H1 (cell line): ENCODE measurements at regions not wholly inside any gene's neighbourhood (a gene's known extent, or its start where the extent isn't known, plus 50 kb on each side); places are given as distances from the start of the nearest gene placed in this dataset.

Experiments used
- CTCF ChIA-PET: fragments of 300-600 bp; sonication (Branson Sonifier 250); formaldehyde crosslinking; loops from one replicate; lab custom pipeline; 2021; ENCODE audit not compliant: partially characterized antibody; lab: Charles Lee
- POLR2A ChIA-PET: fragments of 300-600 bp; sonication (Branson Sonifier 250); formaldehyde crosslinking; loops from one replicate; lab custom pipeline; 2021; ENCODE audit warnings: inconsistent platforms; ENCODE audit not compliant: partially characterized antibody; lab: Charles Lee
- DNase-seq, 2 experiments: peaks; one replicate each; pipeline versions ENCODE4 v3.0.0 to v3.0.0-alpha.2; 2010 to 2022; ENCODE audit warnings: low spot score in 2 of 2, low read depth in 1 of 2, mixed read lengths in 1 of 2
- FAIRE-seq: peaks from 2 replicates; lab custom pipeline; 2011; peaks lifted over from hg19 to GRCh38; lab: Jason Lieb, UNC
- H2AFZ ChIP-seq: 2 replicates; pipeline ENCODE4 v1.8.1; 2012; ENCODE audit warnings: low read length, inconsistent platforms
- H2AK5ac ChIP-seq: 2 replicates; pipeline ENCODE4 v1.6.1; 2013; ENCODE audit warnings: low read depth, low read length
- H2BK120ac ChIP-seq: replicated peaks from 2 replicates; pipeline ENCODE3; 2013; ENCODE audit warnings: low read depth, low read length, inconsistent platforms
- H2BK12ac ChIP-seq: 2 replicates; pipeline ENCODE4 v1.6.1; 2013; ENCODE audit warnings: low read depth, low read length
- H2BK15ac ChIP-seq: 2 replicates; pipeline ENCODE4 v1.6.1; 2013; ENCODE audit warnings: low read length
- H2BK20ac ChIP-seq: 2 replicates; pipeline ENCODE4 v1.6.1; 2013; ENCODE audit warnings: low read length
- H2BK5ac ChIP-seq: 2 replicates; pipeline ENCODE4 v1.6.1; 2013; ENCODE audit warnings: low read depth, low read length
- H3K14ac ChIP-seq: 2 replicates; pipeline ENCODE4 v1.6.1; 2013; ENCODE audit warnings: inconsistent platforms; ENCODE audit not compliant: insufficient read length
- H3K18ac ChIP-seq: 2 replicates; pipeline ENCODE4 v1.6.1; 2013; ENCODE audit warnings: low read length; ENCODE audit errors: extremely low read depth
- H3K23ac ChIP-seq: 2 replicates; pipeline ENCODE4 v1.6.1; 2013; ENCODE audit warnings: inconsistent platforms; ENCODE audit not compliant: insufficient read length
- H3K23me2 ChIP-seq: 2 replicates; pipeline ENCODE4 v1.6.1; 2013; ENCODE audit warnings: low read depth, low read length
- H3K27ac ChIP-seq: 2 replicates; pipeline ENCODE4 v1.6.1; 2011; ENCODE audit warnings: low read depth, low read length, inconsistent platforms
- H3K27me3 ChIP-seq, 4 experiments: replicated peaks in 1 of 4; 1 replicate in 1 of 4; 2 replicates in 3 of 4; pipeline versions ENCODE4 v1.6.1 to v1.8.1; 2011 to 2013; ENCODE audit warnings: low read length in 3 of 4, mild to moderate bottlenecking in 3 of 4, inconsistent platforms in 2 of 4, mixed read lengths in 2 of 4, moderate library complexity in 1 of 4; ENCODE audit not compliant: control insufficient read depth in 3 of 4, insufficient read depth in 3 of 4; ENCODE audit errors: extremely low read depth in 1 of 4
- H3K36me3 ChIP-seq, 4 experiments: 2 replicates each; pipeline versions ENCODE4 v1.6.1 to v1.8.1; 2011 to 2013; ENCODE audit warnings: mild to moderate bottlenecking in 4 of 4, low read length in 3 of 4, moderate library complexity in 2 of 4, control low read depth in 1 of 4, inconsistent platforms in 1 of 4; ENCODE audit not compliant: insufficient read depth in 4 of 4, control insufficient read depth in 2 of 4
- H3K4ac ChIP-seq: replicated peaks from 2 replicates; pipeline ENCODE3; 2013; ENCODE audit warnings: low read length, low read depth, mixed read lengths, inconsistent platforms; ENCODE audit not compliant: insufficient read length
- H3K4me1 ChIP-seq, 4 experiments: replicated peaks in 1 of 4; 1 replicate in 1 of 4; 2 replicates in 3 of 4; pipeline versions ENCODE4 v1.6.1 to v1.8.1; 2011 to 2013; ENCODE audit warnings: low read length in 3 of 4, inconsistent platforms in 2 of 4, mixed read lengths in 1 of 4; ENCODE audit not compliant: insufficient read depth in 4 of 4, control insufficient read depth in 3 of 4
- H3K4me2 ChIP-seq, 2 experiments: 2 replicates each; pipeline versions ENCODE4 v1.6.1 to v1.8.1; 2011 to 2013; ENCODE audit warnings: low read depth in 2 of 2, low read length in 2 of 2, control low read depth in 1 of 2, inconsistent platforms in 1 of 2, mild to moderate bottlenecking in 1 of 2; ENCODE audit not compliant: insufficient read depth in 1 of 2
- H3K4me3 ChIP-seq, 4 experiments: fragments of 200-600, 300-600 bp in 1 of 4; sonication (generic), shearing (Covaris generic), sonication (Bioruptor Twin) in 1 of 4; 2 replicates each; pipeline versions ENCODE4 v1.5.1 to v1.8.1; 2011 to 2016; ENCODE audit warnings: low read length in 4 of 4, low read depth in 3 of 4, control low read depth in 2 of 4, inconsistent platforms in 2 of 4, mild to moderate bottlenecking in 2 of 4, mixed read lengths in 1 of 4, moderate library complexity in 1 of 4; ENCODE audit not compliant: insufficient read depth in 2 of 4; ENCODE audit errors: extremely low read depth in 1 of 4
- H3K56ac ChIP-seq: replicated peaks from 2 replicates; pipeline ENCODE3; 2013; ENCODE audit warnings: low read depth, mild to moderate bottlenecking, mixed read lengths, low read length, inconsistent platforms; ENCODE audit not compliant: insufficient read length
- H3K79me1 ChIP-seq: 2 replicates; pipeline ENCODE4 v1.6.1; 2013; ENCODE audit warnings: low read depth, low read length, control low read depth
- H3K79me2 ChIP-seq, 2 experiments: 2 replicates each; pipeline versions ENCODE4 v1.6.1 to v1.8.1; 2012 to 2013; ENCODE audit warnings: low read length in 2 of 2, mild to moderate bottlenecking in 2 of 2, inconsistent platforms in 1 of 2; ENCODE audit not compliant: insufficient read depth in 2 of 2, control insufficient read depth in 1 of 2
- H3K9ac ChIP-seq, 4 experiments: replicated peaks in 1 of 4; 1 replicate in 1 of 4; 2 replicates in 3 of 4; pipeline versions ENCODE4 v1.6.1 to v1.8.1; 2011 to 2013; ENCODE audit warnings: low read depth in 3 of 4, low read length in 3 of 4, control low read depth in 2 of 4, mild to moderate bottlenecking in 2 of 4, moderate library complexity in 2 of 4, inconsistent platforms in 1 of 4; ENCODE audit errors: extremely low read depth in 1 of 4
- H3K9me3 ChIP-seq, 2 experiments: 2 replicates each; pipeline versions ENCODE4 v1.6.1 to v1.8.1; 2012 to 2013; ENCODE audit warnings: mild to moderate bottlenecking in 2 of 2, moderate library complexity in 2 of 2, control low read depth in 1 of 2, inconsistent platforms in 1 of 2, low read depth in 1 of 2, low read length in 1 of 2, mixed read lengths in 1 of 2; ENCODE audit not compliant: insufficient read depth in 2 of 2
- H4K20me1 ChIP-seq, 2 experiments: replicated peaks in 1 of 2; 2 replicates each; pipeline versions ENCODE3 to v1.8.1; 2011 to 2013; ENCODE audit warnings: inconsistent platforms in 2 of 2, low read length in 2 of 2, mild to moderate bottlenecking in 1 of 2; ENCODE audit not compliant: insufficient read depth in 2 of 2, control insufficient read depth in 1 of 2
- H4K5ac ChIP-seq: 2 replicates; pipeline ENCODE4 v1.6.1; 2013; ENCODE audit warnings: low read length, low read depth, mixed read lengths, inconsistent platforms; ENCODE audit not compliant: insufficient read length
- H4K8ac ChIP-seq: 2 replicates; pipeline ENCODE4 v1.8.0; 2013; ENCODE audit warnings: mild to moderate bottlenecking, moderate library complexity, low read length, inconsistent platforms; ENCODE audit not compliant: insufficient read depth; ENCODE audit errors: extremely low read depth
- H4K91ac ChIP-seq: replicated peaks from 2 replicates; pipeline ENCODE3; 2013; ENCODE audit warnings: low read length, mixed read lengths, inconsistent platforms; ENCODE audit not compliant: insufficient read length
- EZH2 ChIP-seq: fragments of 200-600 bp; sonication (generic); IDR thresholded peaks from 2 replicates; pipeline ENCODE4 v1.7.1; 2012; ENCODE audit warnings: low read depth, mild to moderate bottlenecking, moderate library complexity, low read length, inconsistent platforms; ENCODE audit not compliant: severe bottlenecking
- KDM5A ChIP-seq: fragments of 200-600 bp; IDR thresholded peaks from 2 replicates; pipeline ENCODE4 v1.7.1; 2012; ENCODE audit warnings: mild to moderate bottlenecking, low read length, inconsistent platforms, mixed read lengths
- PHF8 ChIP-seq: fragments of 200-600 bp; sonication (generic); conservative IDR thresholded peaks from 2 replicates; pipeline ENCODE4 v1.7.1; 2012; ENCODE audit warnings: low read depth, mild to moderate bottlenecking, inconsistent platforms, low read length, moderate library complexity
- SIX5 ChIP-seq: IDR thresholded peaks from 2 replicates; pipeline ENCODE4 v1.6.1; 2011; ENCODE audit warnings: mild to moderate bottlenecking, low read depth, low read length
- TCF12 ChIP-seq: IDR thresholded peaks from 2 replicates; pipeline ENCODE4 v1.6.1; 2011; ENCODE audit warnings: low read depth, mild to moderate bottlenecking, low read length
- USF2 ChIP-seq: IDR thresholded peaks from 2 replicates; pipeline ENCODE4 v1.6.1; 2011; ENCODE audit warnings: low read length, improper control_type of control experiment

DNA sequence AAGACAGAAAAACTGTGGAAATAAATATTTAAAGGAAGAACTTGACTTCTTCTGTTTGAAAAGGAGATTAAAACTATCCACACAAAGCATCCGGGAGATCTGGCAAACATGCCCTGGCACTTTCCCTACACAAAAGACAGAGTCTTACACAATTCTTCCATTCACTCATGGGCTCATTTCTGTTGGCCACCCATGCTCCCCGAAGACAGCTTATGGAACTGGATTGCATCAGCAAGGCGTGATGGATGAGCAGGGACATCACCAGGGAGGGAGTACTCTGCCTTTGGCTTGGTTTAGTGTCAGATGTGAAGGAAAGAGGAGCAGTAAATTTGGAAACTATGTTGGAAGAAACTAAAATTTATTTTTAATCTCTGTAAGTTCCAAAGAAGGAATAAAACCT lies 379.3 kb downstream of the CD109 start (continued):
- TF ChIP-seq KDM5A = no peak

GRCh38 chr6:74074645-74075044 lies 378.6 kb downstream of the CD109 start:
- no peak for TF ChIP-seq TCF12
- no peak for TF ChIP-seq USF2
- TF ChIP-seq PHF8 = no peak
- TF ChIP-seq EZH2 = no peak
- no peak for TF ChIP-seq SIX5
- TF ChIP-seq, all 59 proteins: peak for 0
- H3K9me3 ChIP-seq = no peaks in the 10 kb centered on the region
- no peak overlapping the region for H4K5ac ChIP-seq
- H4K8ac ChIP-seq = no peak overlapping the region
- no peak overlapping the region for H2BK20ac ChIP-seq
- H3K4me3 ChIP-seq = no peak overlapping the region
- DNase-seq (no peak), FAIRE-seq (no peak)
- H2BK5ac ChIP-seq = no peak overlapping the region
- ChIA-PET CTCF (interaction anchor here (0.6 to 1.7 kb wide), 3 partner anchors 23 to 335 kb away, joined by 5 to 6 read pairs (median 6); no protein-coding TSS in a partner anchor), POLR2A (no interaction called here)
- H4K91ac ChIP-seq = no peak overlapping the region
- H2AFZ ChIP-seq = no peak overlapping the region
- no peak overlapping the region for H3K23ac ChIP-seq
- H2BK12ac ChIP-seq = no peak overlapping the region
- H2AK5ac ChIP-seq = no peak overlapping the region
- no peak overlapping the region for H3K18ac ChIP-seq
- no peak overlapping the region for H2BK15ac ChIP-seq
- no peak overlapping the region for H3K4ac ChIP-seq
- H3K4me2 ChIP-seq = no peak overlapping the region
- H3K14ac ChIP-seq = no peak overlapping the region
- H3K79me2 ChIP-seq = no peaks in the 10 kb centered on the region
- no peaks in the 10 kb centered on the region for H4K20me1 ChIP-seq
- no peaks in the 10 kb centered on the region for H3K36me3 ChIP-seq
- H3K56ac ChIP-seq = no peak overlapping the region
- no peaks in the 10 kb centered on the region for H3K27me3 ChIP-seq
- no peaks in the 10 kb centered on the region for H3K4me1 ChIP-seq
- no peak overlapping the region for H2BK120ac ChIP-seq
- no peak overlapping the region for H3K9ac ChIP-seq
- H3K79me1 ChIP-seq = no peaks in the 10 kb centered on the region
- no peaks in the 10 kb centered on the region for H3K23me2 ChIP-seq
- H3K27ac ChIP-seq = no peak overlapping the region
